K562 (cell line): ENCODE measurements at regions not wholly inside any gene's neighbourhood (a gene's known extent, or its start where the extent isn't known, plus 50 kb on each side); places are given as distances from the start of the nearest gene placed in this dataset.
"Not testable (repeated sequence)": the region's sequence is repeated elsewhere in the genome, so short reads cannot be mapped to it uniquely, and the experiment has no call there.

Experiments used
- ATAC-seq: fragments of 200-7000 bp; cut with Tn5 transposase; 3 replicates; pipeline ENCODE4 v1.9.1; 2020; ENCODE audit warnings: moderate library complexity
- BruUV-seq: library from RNA; stranded (reverse); fragments of 400-500 nt; replicated peaks from 2 replicates; lab custom pipeline; 2021; lab: Mats Ljungman, UMichigan
- CTCF ChIA-PET: fragments of 300-600 bp; formaldehyde crosslinking; extraction: SDS; loops from one replicate; lab custom pipeline; 2021; ENCODE audit warnings: low intra/inter-chr PET ratio; lab: Yijun Ruan, JAX
- POLR2A ChIA-PET: fragments of 300-600, 350-650 bp; sonication (Branson Sonifier 250); formaldehyde crosslinking; extraction: SDS; loops from one replicate; lab custom pipeline; 2021; ENCODE audit warnings: antibody characterized with exemption, inconsistent platforms; lab: Yijun Ruan, JAX
- DNase-seq, 4 experiments: peaks; one replicate each; pipeline versions ENCODE4 v3.0.0 to v3.0.0-alpha.2; 2011 to 2018; ENCODE audit warnings: low spot score in 3 of 4, mixed read lengths in 3 of 4; ENCODE audit errors: extremely low read depth in 1 of 4
- FAIRE-seq: peaks from 2 replicates; lab custom pipeline; 2011; peaks lifted over from hg19 to GRCh38; lab: Jason Lieb, UNC
- H2AFZ ChIP-seq: 2 replicates; pipeline ENCODE4 v1.6.0; 2011; ENCODE audit warnings: low read depth, low read length, control low read depth, inconsistent platforms
- H3K27ac ChIP-seq: fragments of 200-600 bp; 3 replicates; pipeline ENCODE4 v1.8.0; 2011; ENCODE audit warnings: low read depth, mild to moderate bottlenecking, control low read depth, inconsistent platforms, low read length, moderate library complexity, mixed read lengths; ENCODE audit errors: extremely low read depth
- H3K27me3 ChIP-seq, 2 experiments: fragments of 300-600 bp in 1 of 2; 2 replicates in 1 of 2; 3 replicates in 1 of 2; pipeline versions ENCODE4 v1.6.0 to v1.8.0; 2011; ENCODE audit warnings: inconsistent platforms in 2 of 2, low read length in 2 of 2, mild to moderate bottlenecking in 1 of 2, mixed read lengths in 1 of 2, moderate library complexity in 1 of 2; ENCODE audit not compliant: control insufficient read depth in 2 of 2, insufficient read depth in 2 of 2
- H3K36me3 ChIP-seq: fragments of 300-600 bp; 3 replicates; pipeline ENCODE4 v1.8.0; 2011; ENCODE audit warnings: mild to moderate bottlenecking, low read length, inconsistent platforms; ENCODE audit not compliant: control insufficient read depth, insufficient read depth
- H3K4me1 ChIP-seq, 2 experiments: fragments of 200-600 bp in 1 of 2; replicated peaks in 1 of 2; 2 replicates in 1 of 2; 3 replicates in 1 of 2; pipeline versions ENCODE4 v1.5.1 to v1.8.0; 2011; ENCODE audit warnings: inconsistent platforms in 2 of 2, low read length in 2 of 2, mild to moderate bottlenecking in 1 of 2, mixed read lengths in 1 of 2, moderate library complexity in 1 of 2; ENCODE audit not compliant: control insufficient read depth in 2 of 2, insufficient read depth in 2 of 2
- H3K4me2 ChIP-seq: 2 replicates; pipeline ENCODE4 v1.6.1; 2011; ENCODE audit warnings: low read length, control low read depth, inconsistent platforms, mixed read lengths; ENCODE audit not compliant: insufficient read depth
- H3K4me3 ChIP-seq: fragments of 200-600 bp; sonication (generic), shearing (Covaris generic); 2 replicates; pipeline ENCODE4 v1.5.1; 2016; ENCODE audit warnings: control low read depth, inconsistent platforms
- H3K79me2 ChIP-seq: fragments of 200-600 bp; 3 replicates; pipeline ENCODE4 v1.8.0; 2011; ENCODE audit warnings: low read length, inconsistent platforms; ENCODE audit not compliant: control insufficient read depth, insufficient read depth
- H3K9ac ChIP-seq, 2 experiments: 2 replicates each; pipeline versions ENCODE4 v1.6.0 to v1.6.1; 2011; ENCODE audit warnings: low read depth in 2 of 2, low read length in 2 of 2, control low read depth in 1 of 2, inconsistent platforms in 1 of 2, mild to moderate bottlenecking in 1 of 2, mixed read lengths in 1 of 2; ENCODE audit not compliant: insufficient read depth in 1 of 2
- H3K9me1 ChIP-seq: one replicate; pipeline ENCODE4 v1.6.0; 2011; ENCODE audit warnings: inconsistent platforms, mild to moderate bottlenecking, low read length, moderate library complexity; ENCODE audit not compliant: control insufficient read depth, insufficient read depth
- H3K9me3 ChIP-seq: replicated peaks from 2 replicates; pipeline ENCODE4 v1.5.1; 2011; ENCODE audit warnings: low read depth, low read length, inconsistent platforms; ENCODE audit not compliant: control insufficient read depth, insufficient read depth
- H4K20me1 ChIP-seq: replicated peaks from 2 replicates; pipeline ENCODE4 v1.6.1; 2011; ENCODE audit warnings: low read length, inconsistent platforms, mixed read lengths; ENCODE audit not compliant: control insufficient read depth, insufficient read depth
- BRD4 ChIP-seq: fragments of 200-600 bp; sonication (generic); IDR thresholded peaks from 2 replicates; pipeline ENCODE4 v1.6.1; 2017; ENCODE audit warnings: inconsistent platforms
- CBFB ChIP-seq: sonication (generic); formaldehyde crosslinking; IDR thresholded peaks from 2 replicates; pipeline ENCODE4 v1.4.0; 2020; ENCODE audit warnings: mild to moderate bottlenecking, missing genetic modification reagents
- ERF ChIP-seq: fragments of 450-650 bp; formaldehyde crosslinking; IDR thresholded peaks from 2 replicates; pipeline ENCODE4 v1.4.0; 2020; ENCODE audit warnings: mild to moderate bottlenecking, mixed read lengths
- ESRRB ChIP-seq: fragments of 250-450 bp; sonication (Bioruptor Pico); IDR thresholded peaks from 2 replicates; pipeline ENCODE4 v1.5.0; 2020; ENCODE audit warnings: mild to moderate bottlenecking, moderate library complexity, borderline replicate concordance
- NCOR1 ChIP-seq: fragments of 450-650 bp; IDR thresholded peaks from 2 replicates; pipeline ENCODE4 v1.6.1; 2016; ENCODE audit warnings: mild to moderate bottlenecking, moderate library complexity
- NFE2L1 ChIP-seq: fragments of 450-650 bp; IDR thresholded peaks from 2 replicates; pipeline ENCODE4 v1.6.1; 2016; ENCODE audit warnings: missing genetic modification characterization, low read depth, mild to moderate bottlenecking, missing compliant biosample characterization, moderate library complexity, borderline replicate concordance
- SOX6 ChIP-seq: fragments of 450-650 bp; IDR thresholded peaks from 2 replicates; pipeline ENCODE4 v1.6.1; 2014; ENCODE audit warnings: mild to moderate bottlenecking
- ZNF79 ChIP-seq: fragments of 250-450 bp; sonication (Bioruptor Pico); IDR thresholded peaks from 2 replicates; pipeline ENCODE4 v1.4.0; 2020; ENCODE audit warnings: low read depth, mild to moderate bottlenecking, moderate library complexity
- ZNF830 ChIP-seq: fragments of 250-450 bp; sonication (Bioruptor Pico); IDR thresholded peaks from 2 replicates; pipeline ENCODE4 v1.5.0; 2021; ENCODE audit warnings: mild to moderate bottlenecking
- WGBS: fragments of 100-300 bp; shearing (Covaris generic); methylation state at CpG from one replicate; pipeline ENCODE4 v1.1.6; 2016; ENCODE audit warnings: low coverage, mixed read lengths; ENCODE audit not compliant: insufficient coverage; ENCODE audit errors: missing lambda C conversion rate; 5-methylcytosine and 5-hydroxymethylcytosine counted together
- in situ Hi-C: fragments of 300-500 bp; cut with MboI; formaldehyde crosslinking; loops from 4 replicates; pipeline ENCODE4 v1.15.0; 2018; ENCODE audit warnings: inconsistent platforms, mixed read lengths
- intact Hi-C: fragments of 100-400 bp; cut with micrococcal nuclease; formaldehyde crosslinking; loops from 2 replicates; pipeline ENCODE4 v1.14.2; 2022
- TF ChIP-seq, protein P1 (sequence below): fragments of 450-650 bp; IDR thresholded peaks from 2 replicates; pipeline ENCODE4 v1.6.1; 2016; ENCODE audit warnings: mild to moderate bottlenecking
- TF ChIP-seq, protein P2 (sequence below): sonication (generic); formaldehyde crosslinking; IDR thresholded peaks from 2 replicates; pipeline ENCODE4 v1.8.0; 2022; ENCODE audit warnings: mild to moderate bottlenecking, missing genetic modification reagents
- TF ChIP-seq, protein P3 (sequence below): fragments of 250-450 bp; sonication (Bioruptor Pico); IDR thresholded peaks from 2 replicates; pipeline ENCODE4 v1.8.0; 2022; ENCODE audit warnings: moderate library complexity, mild to moderate bottlenecking, inconsistent platforms

DNA sequence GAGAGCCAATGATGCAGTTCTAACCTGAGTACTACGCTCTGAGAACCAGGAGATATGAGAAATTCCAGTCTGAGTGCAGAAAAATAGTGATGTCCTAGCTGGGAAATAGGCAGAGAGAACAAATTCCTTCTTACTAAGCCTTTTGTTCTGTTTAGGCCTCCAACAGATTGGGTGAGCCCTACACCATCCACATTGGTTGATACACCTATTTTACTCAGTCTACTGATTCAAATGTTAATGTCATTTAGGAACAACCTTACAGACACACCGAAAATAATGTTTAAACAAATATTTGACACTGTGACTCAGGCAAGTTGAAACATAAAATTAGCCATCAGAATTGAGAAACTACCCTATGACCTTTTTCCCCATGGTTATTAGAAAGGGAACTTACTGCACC is 333.9 kb upstream of the IZUMO3 start (continued):
- TF ChIP-seq BRD4 (no peak), ERF (CRISPR knock-in tag) (no peak), NCOR1 (no peak), CBFB (CRISPR knock-in tag) (no peak), ZNF830 (CRISPR knock-in tag) (no peak)

DNA sequence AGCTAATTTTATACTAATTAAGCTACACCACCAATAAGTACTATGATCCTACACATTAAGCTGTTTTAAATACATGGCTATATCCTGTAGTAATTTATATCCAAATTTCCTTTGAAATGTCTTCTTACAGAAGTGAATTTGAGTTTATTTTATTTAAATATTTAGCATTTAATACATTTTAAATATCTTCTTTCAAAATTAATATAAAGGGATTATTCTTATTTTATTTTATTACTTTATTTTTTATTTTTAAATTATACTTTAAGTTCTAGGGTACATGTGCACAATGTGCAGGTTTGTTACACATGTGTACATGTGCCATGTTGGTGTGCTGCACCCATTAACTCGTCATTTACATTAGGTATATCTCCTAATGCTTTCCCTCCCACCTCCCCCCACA is 310.9 kb upstream of the IZUMO3 start:
- H3K9me1 ChIP-seq, H3K4me1 ChIP-seq, BruUV-seq, in situ Hi-C loops, H3K27ac ChIP-seq, FAIRE-seq, ATAC-seq, DNase-seq, H3K9ac ChIP-seq, intact Hi-C loops, H3K36me3 ChIP-seq, H2AFZ ChIP-seq, H3K79me2 ChIP-seq, CTCF ChIA-PET, H3K9me3 ChIP-seq, H3K4me2 ChIP-seq, POLR2A ChIA-PET, H3K27me3 ChIP-seq, H3K4me3 ChIP-seq, H4K20me1 ChIP-seq: not testable (repeated sequence)
- WGBS: no CpG with 5 or more reads among the region's 1 CpG

DNA sequence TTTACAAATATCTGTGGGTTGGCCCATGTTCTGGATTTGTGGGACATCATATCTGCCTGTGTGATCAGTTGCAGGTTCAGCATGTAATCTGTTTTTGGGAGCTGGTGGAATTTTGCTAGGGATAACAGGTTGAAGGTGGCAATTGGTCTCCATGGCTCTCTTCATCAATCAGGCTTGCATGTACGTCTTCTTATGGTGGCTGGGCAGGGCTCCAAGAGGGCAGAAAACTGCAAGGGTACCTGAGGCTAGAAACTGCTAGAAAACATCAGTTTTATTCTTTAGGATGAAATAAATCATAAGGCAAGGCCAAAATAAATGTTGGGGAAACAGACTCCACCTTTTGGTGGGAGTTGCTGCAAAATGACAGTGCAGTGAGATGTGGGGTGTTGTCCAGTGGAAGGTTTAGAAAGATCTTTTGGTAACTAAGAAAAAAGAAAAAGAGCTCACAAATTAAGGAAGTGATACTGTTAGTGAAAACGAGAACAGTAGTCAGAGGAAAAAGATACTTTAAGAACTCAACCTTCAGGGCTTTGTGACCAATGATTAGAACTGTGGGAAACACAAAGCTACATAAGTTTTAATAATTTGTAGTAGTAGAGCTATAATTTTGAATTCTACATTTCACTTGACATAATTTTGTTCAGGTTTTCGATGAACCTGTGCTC is 300.7 kb upstream of the IZUMO3 start:
- Histone ChIP-seq H4K20me1 (no peaks in the 10 kb centered on the region), H2AFZ (no peak overlapping the region), H3K9me3 (no peaks in the 10 kb centered on the region), H3K4me2 (no peak overlapping the region), H3K4me1 (no peaks in the 10 kb centered on the region), H3K4me3 (no peak overlapping the region), H3K36me3 (no peaks in the 10 kb centered on the region), H3K79me2 (no peaks in the 10 kb centered on the region), H3K27me3 (no peaks in the 10 kb centered on the region), H3K27ac (no peak overlapping the region), H3K9me1 (no peaks in the 10 kb centered on the region), H3K9ac (no peak overlapping the region)
- POLR2A ChIA-PET: no interaction called here
- no CpG with 5 or more reads among the region's 3 CpGs for WGBS
- DNase-seq (no peak), FAIRE-seq (no peak), ATAC-seq (no peak)
- no TSS peak for BruUV-seq
- CTCF ChIA-PET: no interaction called here
- in situ Hi-C loops: no loop called here
- intact Hi-C loops: no loop called here
- TF ChIP-seq, protein P1, sequence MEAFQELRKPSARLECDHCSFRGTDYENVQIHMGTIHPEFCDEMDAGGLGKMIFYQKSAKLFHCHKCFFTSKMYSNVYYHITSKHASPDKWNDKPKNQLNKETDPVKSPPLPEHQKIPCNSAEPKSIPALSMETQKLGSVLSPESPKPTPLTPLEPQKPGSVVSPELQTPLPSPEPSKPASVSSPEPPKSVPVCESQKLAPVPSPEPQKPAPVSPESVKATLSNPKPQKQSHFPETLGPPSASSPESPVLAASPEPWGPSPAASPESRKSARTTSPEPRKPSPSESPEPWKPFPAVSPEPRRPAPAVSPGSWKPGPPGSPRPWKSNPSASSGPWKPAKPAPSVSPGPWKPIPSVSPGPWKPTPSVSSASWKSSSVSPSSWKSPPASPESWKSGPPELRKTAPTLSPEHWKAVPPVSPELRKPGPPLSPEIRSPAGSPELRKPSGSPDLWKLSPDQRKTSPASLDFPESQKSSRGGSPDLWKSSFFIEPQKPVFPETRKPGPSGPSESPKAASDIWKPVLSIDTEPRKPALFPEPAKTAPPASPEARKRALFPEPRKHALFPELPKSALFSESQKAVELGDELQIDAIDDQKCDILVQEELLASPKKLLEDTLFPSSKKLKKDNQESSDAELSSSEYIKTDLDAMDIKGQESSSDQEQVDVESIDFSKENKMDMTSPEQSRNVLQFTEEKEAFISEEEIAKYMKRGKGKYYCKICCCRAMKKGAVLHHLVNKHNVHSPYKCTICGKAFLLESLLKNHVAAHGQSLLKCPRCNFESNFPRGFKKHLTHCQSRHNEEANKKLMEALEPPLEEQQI: no peak
- no peak for TF ChIP-seq SOX6
- no peak for TF ChIP-seq ZNF79 (CRISPR knock-in tag)
- TF ChIP-seq ESRRB (CRISPR knock-in tag): no peak
- TF ChIP-seq, protein P2, sequence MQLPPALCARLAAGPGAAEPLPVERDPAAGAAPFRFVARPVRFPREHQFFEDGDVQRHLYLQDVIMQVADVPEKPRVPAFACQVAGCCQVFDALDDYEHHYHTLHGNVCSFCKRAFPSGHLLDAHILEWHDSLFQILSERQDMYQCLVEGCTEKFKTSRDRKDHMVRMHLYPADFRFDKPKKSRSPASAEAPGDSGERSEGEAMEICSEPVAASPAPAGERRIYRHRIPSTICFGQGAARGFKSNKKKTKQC (CRISPR knock-in tag): no peak
- no peak for TF ChIP-seq NFE2L1 (tag)
- TF ChIP-seq, protein P3, sequence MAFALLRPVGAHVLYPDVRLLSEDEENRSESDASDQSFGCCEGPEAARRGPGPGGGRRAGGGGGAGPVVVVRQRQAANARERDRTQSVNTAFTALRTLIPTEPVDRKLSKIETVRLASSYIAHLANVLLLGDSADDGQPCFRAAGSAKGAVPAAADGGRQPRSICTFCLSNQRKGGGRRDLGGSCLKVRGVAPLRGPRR (CRISPR knock-in tag): no peak
